Nephron (organoid): ENCODE measurements at regions not wholly inside any gene's neighbourhood (a gene's known extent, or its start where the extent isn't known, plus 50 kb on each side); places are given as distances from the start of the nearest gene placed in this dataset.

Experiments
- H3K27ac Mint-ChIP-seq, 3 experiments: 2 replicates each; pipeline ENCODE4 v1.8.0; 2020; ENCODE audit warnings: mixed read lengths in 3 of 3, mild to moderate bottlenecking in 2 of 3, moderate library complexity in 1 of 3
- H3K27me3 Mint-ChIP-seq: 2 replicates; pipeline ENCODE4 v1.8.0; 2021; ENCODE audit warnings: low read depth, mild to moderate bottlenecking, moderate library complexity, mixed read lengths
- H3K36me3 Mint-ChIP-seq: 2 replicates; pipeline ENCODE4 v1.8.0; 2020; ENCODE audit warnings: low read depth, mixed read lengths
- H3K4me1 Mint-ChIP-seq: 2 replicates; pipeline ENCODE4 v1.8.0; 2020; ENCODE audit warnings: mixed read lengths
- H3K4me3 Mint-ChIP-seq, 3 experiments: 2 replicates each; pipeline ENCODE4 v1.8.0; 2020; ENCODE audit warnings: mild to moderate bottlenecking in 3 of 3, mixed read lengths in 3 of 3, moderate library complexity in 2 of 3
- H3K9me3 Mint-ChIP-seq: 2 replicates; pipeline ENCODE4 v1.8.0; 2020; ENCODE audit warnings: mixed read lengths
- TF ChIP-seq, protein P1 (sequence below), 3 experiments: fragments of 200-600 bp; sonication (generic); IDR thresholded peaks; one replicate each; pipeline ENCODE4 v1.5.0; 2021; ENCODE audit warnings: antibody characterized with exemption in 3 of 3; ENCODE audit not compliant: unreplicated experiment in 3 of 3

DNA sequence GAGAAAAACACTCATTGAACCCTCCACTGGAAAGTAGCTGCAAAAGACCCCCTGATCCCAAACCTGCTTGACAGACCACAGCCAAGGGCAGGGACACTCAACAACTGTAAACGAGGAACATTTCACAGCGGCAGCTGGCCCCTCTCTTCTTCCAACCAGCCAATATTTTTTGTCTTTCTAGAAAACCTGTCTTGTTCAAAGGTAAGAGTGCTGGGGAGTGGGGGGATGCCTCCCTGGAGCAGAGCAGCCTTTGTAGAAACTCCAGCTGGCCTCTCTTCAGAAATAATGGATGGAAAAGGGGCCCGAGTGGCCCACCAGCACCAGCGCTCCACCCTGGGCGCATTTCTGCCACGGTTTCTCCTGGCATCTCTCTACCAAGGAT, 384.0 kb downstream of the RRAGC start:
- Mint-ChIP-seq H3K9me3 (peaks cover 19% of the 10 kb centered on the region), H3K27me3 (peaks cover 48% of the 10 kb centered on the region), H3K4me3 (peak overlapping the region; percentile 68 to 83 (median 81)), H3K36me3 (peaks cover 5% of the 10 kb centered on the region), H3K27ac (peak overlapping the region; percentile 50 to 82 (median 60)), H3K4me1 (peaks cover 32% of the 10 kb centered on the region)
- TF ChIP-seq, protein P1, sequence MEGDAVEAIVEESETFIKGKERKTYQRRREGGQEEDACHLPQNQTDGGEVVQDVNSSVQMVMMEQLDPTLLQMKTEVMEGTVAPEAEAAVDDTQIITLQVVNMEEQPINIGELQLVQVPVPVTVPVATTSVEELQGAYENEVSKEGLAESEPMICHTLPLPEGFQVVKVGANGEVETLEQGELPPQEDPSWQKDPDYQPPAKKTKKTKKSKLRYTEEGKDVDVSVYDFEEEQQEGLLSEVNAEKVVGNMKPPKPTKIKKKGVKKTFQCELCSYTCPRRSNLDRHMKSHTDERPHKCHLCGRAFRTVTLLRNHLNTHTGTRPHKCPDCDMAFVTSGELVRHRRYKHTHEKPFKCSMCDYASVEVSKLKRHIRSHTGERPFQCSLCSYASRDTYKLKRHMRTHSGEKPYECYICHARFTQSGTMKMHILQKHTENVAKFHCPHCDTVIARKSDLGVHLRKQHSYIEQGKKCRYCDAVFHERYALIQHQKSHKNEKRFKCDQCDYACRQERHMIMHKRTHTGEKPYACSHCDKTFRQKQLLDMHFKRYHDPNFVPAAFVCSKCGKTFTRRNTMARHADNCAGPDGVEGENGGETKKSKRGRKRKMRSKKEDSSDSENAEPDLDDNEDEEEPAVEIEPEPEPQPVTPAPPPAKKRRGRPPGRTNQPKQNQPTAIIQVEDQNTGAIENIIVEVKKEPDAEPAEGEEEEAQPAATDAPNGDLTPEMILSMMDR (IDR thresholded peaks at IDR 0.05; ENCODE audit: unreplicated experiment in 3 of 3): no peak

DNA sequence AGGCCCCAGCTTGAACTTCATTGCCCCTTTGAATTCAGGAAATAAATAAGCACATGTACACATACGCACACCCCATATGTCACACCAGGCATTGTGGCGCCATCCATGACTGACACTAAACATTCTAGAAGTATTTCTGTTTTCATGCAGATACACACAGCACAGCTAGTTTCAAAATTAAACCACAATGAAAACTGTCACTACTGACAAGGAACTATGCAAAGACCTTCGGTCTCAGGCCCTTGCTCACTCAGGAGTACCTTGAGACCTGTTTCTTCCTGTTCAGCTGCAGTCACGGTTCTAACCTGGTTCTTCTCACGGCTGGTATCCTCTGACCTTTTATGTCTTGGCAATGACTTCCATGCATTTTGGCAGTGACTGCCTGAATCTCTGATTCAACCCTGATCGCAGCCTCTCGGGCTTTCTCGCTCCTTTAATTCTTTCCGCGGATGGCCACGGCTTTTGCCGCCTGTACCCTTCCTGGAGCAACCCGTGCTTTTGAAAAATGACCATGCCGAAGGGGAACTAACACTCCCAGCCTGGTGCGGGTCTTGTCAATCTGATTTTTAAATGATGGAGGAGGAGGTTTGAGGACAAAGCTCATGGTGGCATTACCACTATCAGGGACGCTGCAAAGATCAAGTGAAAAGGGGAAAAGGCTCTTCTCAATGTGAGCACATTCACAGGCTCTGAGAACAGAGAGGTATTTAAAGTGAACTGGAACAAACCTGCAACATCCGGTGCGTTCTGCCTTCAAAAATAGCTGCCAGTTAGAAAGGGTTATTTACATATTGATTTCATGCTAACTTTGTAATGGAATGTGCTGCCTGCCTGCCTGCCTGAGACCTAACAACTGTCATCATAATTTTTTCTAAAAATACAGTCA, 384.6 kb downstream of the RRAGC start:
- H3K27ac Mint-ChIP-seq: peak overlapping the region; percentile 50 to 82 (median 60)

DNA sequence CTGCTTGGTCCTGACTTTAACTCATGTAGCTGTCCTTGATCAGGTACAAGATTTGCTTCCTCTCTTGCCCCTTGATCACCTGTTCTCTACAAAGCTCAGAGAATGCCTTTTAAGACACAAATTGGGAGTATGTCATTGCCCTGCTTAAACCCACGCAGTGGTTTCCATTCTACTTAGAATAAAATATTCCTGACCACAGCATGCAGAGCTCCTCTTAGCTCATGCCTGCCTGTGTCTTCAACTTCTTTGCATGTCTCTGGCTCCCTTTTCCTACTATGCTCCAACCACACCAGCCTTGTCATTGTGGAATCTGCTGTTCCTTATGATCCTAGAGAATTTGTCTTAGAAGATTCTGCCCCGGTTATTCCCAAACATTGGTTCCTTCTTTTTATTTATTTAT, 393.1 kb downstream of the RRAGC start:
- H3K27ac Mint-ChIP-seq: no peak overlapping the region
- H3K4me3 Mint-ChIP-seq: no peak overlapping the region
- TF ChIP-seq, protein P1 (IDR thresholded peaks at IDR 0.05; ENCODE audit: unreplicated experiment in 3 of 3): no peak
- no peaks in the 10 kb centered on the region for H3K36me3 Mint-ChIP-seq
- peaks cover 17% of the 10 kb centered on the region for H3K4me1 Mint-ChIP-seq
- peaks cover 11% of the 10 kb centered on the region for H3K9me3 Mint-ChIP-seq
- H3K27me3 Mint-ChIP-seq: peaks cover 20% of the 10 kb centered on the region

More for the DNA sequence above, 384.6 kb downstream of the RRAGC start:
- Mint-ChIP-seq H3K9me3 (peaks cover 19% of the 10 kb centered on the region), H3K4me3 (peak overlapping the region; percentile 68 to 83 (median 81)), H3K36me3 (peaks cover 5% of the 10 kb centered on the region), H3K27me3 (peaks cover 44% of the 10 kb centered on the region), H3K4me1 (peaks cover 32% of the 10 kb centered on the region)
- TF ChIP-seq, protein P1 (IDR thresholded peaks at IDR 0.05; ENCODE audit: unreplicated experiment in 3 of 3): no peak

DNA sequence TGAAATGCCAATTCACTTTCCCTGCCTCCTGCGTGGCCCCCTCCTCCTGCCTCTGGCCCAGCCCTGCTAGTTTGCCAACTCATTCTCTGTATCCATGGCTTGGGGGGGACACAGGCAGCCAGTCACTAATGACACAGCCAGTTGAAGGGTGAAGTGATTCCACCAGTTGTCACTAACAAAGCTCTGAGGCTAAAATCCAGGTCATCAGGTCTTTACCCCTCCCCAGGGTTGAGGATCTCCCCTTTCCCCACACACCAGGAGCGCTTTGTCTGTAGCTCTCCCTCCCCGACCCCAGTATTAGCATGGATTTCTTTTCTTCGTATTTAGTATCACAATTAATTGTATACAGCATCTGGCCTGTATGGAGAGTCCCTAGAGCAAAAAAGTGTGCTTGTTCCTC, 394.1 kb downstream of the RRAGC start:
- TF ChIP-seq, protein P1 (IDR thresholded peaks at IDR 0.05; ENCODE audit: unreplicated experiment in 3 of 3): no peak
- Mint-ChIP-seq H3K27me3 (peaks cover 20% of the 10 kb centered on the region), H3K27ac (no peak overlapping the region), H3K9me3 (peaks cover 13% of the 10 kb centered on the region), H3K36me3 (no peaks in the 10 kb centered on the region), H3K4me3 (no peak overlapping the region), H3K4me1 (peaks cover 19% of the 10 kb centered on the region)

DNA sequence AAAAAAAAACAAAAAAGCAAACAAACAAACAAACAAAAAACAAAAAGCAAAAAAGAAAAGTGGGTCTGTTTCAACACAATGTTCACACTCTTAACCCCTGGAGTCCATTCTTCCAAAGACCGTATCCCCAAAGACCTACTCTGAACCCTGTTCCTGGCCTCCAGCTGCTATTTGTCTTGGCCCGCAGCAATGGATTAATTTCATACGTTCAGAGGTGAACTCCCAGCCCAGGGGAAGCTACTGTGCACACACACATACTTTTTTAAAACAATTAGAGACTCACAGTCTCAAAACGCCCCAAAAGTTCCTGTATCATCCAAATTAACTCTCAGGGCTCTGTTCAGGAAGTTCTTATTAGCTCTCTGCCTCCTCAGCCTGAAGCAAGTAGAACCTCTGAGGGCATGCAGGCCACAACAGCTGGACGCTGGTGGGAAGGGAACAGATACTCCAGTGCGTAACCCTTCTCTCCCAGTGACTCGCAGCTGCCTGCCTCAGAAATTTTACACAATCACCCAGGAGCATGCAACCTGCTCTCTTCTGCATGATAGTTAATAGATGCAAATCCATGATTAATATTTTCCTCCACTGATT, 395.4 kb downstream of the RRAGC start:
- H3K4me1 Mint-ChIP-seq: peaks cover 23% of the 10 kb centered on the region
- no peak overlapping the region for H3K4me3 Mint-ChIP-seq
- peaks cover 20% of the 10 kb centered on the region for H3K27me3 Mint-ChIP-seq

More for the DNA sequence above, 395.4 kb downstream of the RRAGC start:
- Mint-ChIP-seq H3K27ac (peak overlapping the region in 1 of 3 experiments; percentile 33), H3K36me3 (no peaks in the 10 kb centered on the region), H3K9me3 (peaks cover 15% of the 10 kb centered on the region)
- TF ChIP-seq, protein P1 (IDR thresholded peaks at IDR 0.05; ENCODE audit: unreplicated experiment in 3 of 3): no peak
